SK-N-MC (cell line): ENCODE measurements at regions not wholly inside any gene's neighbourhood (a gene's known extent, or its start where the extent isn't known, plus 50 kb on each side); places are given as distances from the start of the nearest gene placed in this dataset.

Source experiments
- EZH2 ChIP-seq: fragments of 200-600 bp; sonication (generic); IDR thresholded peaks from one replicate; pipeline ENCODE4 v1.6.1; 2017; ENCODE audit warnings: antibody characterized with exemption
- POLR2AphosphoS5 ChIP-seq: IDR thresholded peaks from 2 replicates; pipeline ENCODE4 v1.6.1; 2012; ENCODE audit warnings: mild to moderate bottlenecking, low read depth, low read length, borderline replicate concordance

DNA sequence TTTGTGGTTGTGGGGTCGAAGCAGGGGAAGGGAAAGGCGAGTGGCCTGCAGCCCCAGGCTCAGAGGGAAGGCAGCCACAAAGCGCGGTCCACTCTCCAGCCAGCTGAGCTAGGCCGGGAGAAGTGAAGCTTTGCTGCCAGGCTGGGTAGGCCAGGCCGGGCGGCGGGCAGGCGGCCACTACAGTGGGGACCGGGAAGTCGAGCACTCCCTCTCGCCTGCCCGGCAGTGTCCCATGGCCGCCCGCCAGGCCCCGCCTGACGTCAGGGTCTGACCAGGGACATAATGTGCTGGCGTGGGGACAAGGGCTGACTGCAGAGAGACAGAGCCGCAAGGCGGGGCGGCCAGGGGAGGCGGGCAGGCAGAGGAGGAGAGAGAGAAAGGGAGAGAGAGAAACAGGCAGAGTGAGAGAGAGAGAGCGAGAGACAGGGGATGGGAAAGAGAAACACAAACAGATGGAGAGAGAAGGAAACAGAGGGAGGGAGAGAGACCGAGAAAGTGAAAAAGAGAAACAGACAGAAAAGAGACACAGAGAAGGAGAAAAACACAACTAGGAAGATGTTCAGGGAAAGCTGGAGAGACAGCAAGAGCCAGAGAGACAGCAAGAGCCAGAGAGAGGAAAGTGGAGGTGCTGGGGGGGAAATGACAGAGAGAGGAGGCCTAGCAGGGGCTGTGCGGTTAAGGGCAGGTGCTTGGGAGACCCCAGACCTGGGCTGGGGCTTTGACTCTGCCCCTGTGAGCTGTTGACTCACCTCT is 94.5 kb upstream of the PTPN1 start:
- TF ChIP-seq EZH2 = no peak
- TF ChIP-seq POLR2AphosphoS5 = no peak
